ENCODE measurements at regions not wholly inside any gene's neighbourhood (a gene's known extent, or its start where the extent isn't known, plus 50 kb on each side); places are given as distances from the start of the nearest gene placed in this dataset.

DNA sequence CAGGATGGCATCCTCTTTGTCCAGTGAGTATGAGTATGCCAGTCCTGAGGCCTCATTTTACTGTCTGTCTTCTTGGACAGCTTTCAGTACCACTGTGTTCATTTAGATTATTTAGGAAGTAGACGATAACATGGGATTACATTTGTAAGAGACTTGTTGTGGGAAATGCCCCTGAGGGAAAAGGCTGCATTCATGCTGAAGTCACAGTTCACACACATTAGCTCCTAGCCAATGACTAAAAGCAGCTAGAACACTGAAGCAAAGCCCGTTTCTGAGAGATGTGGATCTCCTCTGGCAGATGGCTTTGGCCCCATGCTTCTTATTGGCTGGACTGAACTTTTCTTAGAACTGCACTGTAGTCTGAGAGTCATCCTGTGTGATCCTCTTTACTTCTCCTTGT lies 242.4 kb downstream of the FAM76B start:
- TF ChIP-seq, protein P1, sequence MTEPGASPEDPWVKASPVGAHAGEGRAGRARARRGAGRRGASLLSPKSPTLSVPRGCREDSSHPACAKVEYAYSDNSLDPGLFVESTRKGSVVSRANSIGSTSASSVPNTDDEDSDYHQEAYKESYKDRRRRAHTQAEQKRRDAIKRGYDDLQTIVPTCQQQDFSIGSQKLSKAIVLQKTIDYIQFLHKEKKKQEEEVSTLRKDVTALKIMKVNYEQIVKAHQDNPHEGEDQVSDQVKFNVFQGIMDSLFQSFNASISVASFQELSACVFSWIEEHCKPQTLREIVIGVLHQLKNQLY (CRISPR knock-in tag; IDR thresholded peaks at IDR 0.05) = no peak
- TF ChIP-seq FOXP1 (CRISPR knock-in tag; IDR thresholded peaks at IDR 0.05; ENCODE audit: borderline replicate concordance) = no peak
- TF ChIP-seq, protein P2, sequence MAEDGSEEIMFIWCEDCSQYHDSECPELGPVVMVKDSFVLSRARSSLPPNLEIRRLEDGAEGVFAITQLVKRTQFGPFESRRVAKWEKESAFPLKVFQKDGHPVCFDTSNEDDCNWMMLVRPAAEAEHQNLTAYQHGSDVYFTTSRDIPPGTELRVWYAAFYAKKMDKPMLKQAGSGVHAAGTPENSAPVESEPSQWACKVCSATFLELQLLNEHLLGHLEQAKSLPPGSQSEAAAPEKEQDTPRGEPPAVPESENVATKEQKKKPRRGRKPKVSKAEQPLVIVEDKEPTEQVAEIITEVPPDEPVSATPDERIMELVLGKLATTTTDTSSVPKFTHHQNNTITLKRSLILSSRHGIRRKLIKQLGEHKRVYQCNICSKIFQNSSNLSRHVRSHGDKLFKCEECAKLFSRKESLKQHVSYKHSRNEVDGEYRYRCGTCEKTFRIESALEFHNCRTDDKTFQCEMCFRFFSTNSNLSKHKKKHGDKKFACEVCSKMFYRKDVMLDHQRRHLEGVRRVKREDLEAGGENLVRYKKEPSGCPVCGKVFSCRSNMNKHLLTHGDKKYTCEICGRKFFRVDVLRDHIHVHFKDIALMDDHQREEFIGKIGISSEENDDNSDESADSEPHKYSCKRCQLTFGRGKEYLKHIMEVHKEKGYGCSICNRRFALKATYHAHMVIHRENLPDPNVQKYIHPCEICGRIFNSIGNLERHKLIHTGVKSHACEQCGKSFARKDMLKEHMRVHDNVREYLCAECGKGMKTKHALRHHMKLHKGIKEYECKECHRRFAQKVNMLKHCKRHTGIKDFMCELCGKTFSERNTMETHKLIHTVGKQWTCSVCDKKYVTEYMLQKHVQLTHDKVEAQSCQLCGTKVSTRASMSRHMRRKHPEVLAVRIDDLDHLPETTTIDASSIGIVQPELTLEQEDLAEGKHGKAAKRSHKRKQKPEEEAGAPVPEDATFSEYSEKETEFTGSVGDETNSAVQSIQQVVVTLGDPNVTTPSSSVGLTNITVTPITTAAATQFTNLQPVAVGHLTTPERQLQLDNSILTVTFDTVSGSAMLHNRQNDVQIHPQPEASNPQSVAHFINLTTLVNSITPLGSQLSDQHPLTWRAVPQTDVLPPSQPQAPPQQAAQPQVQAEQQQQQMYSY (CRISPR knock-in tag; IDR thresholded peaks at IDR 0.05) = no peak
- TF ChIP-seq NR3C1 (CRISPR knock-in tag; conservative IDR thresholded peaks at IDR 0.05; ENCODE audit: low read depth) = no peak
- no peak for TF ChIP-seq NFE2L1 (CRISPR knock-in tag; IDR thresholded peaks at IDR 0.05)
- TF ChIP-seq, protein P3, sequence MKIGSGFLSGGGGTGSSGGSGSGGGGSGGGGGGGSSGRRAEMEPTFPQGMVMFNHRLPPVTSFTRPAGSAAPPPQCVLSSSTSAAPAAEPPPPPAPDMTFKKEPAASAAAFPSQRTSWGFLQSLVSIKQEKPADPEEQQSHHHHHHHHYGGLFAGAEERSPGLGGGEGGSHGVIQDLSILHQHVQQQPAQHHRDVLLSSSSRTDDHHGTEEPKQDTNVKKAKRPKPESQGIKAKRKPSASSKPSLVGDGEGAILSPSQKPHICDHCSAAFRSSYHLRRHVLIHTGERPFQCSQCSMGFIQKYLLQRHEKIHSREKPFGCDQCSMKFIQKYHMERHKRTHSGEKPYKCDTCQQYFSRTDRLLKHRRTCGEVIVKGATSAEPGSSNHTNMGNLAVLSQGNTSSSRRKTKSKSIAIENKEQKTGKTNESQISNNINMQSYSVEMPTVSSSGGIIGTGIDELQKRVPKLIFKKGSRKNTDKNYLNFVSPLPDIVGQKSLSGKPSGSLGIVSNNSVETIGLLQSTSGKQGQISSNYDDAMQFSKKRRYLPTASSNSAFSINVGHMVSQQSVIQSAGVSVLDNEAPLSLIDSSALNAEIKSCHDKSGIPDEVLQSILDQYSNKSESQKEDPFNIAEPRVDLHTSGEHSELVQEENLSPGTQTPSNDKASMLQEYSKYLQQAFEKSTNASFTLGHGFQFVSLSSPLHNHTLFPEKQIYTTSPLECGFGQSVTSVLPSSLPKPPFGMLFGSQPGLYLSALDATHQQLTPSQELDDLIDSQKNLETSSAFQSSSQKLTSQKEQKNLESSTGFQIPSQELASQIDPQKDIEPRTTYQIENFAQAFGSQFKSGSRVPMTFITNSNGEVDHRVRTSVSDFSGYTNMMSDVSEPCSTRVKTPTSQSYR (CRISPR knock-in tag; IDR thresholded peaks at IDR 0.05) = no peak
- no peak for TF ChIP-seq SMAD3 (CRISPR knock-in tag; IDR thresholded peaks at IDR 0.05; ENCODE audit: borderline replicate concordance)
- TF ChIP-seq, protein P4, sequence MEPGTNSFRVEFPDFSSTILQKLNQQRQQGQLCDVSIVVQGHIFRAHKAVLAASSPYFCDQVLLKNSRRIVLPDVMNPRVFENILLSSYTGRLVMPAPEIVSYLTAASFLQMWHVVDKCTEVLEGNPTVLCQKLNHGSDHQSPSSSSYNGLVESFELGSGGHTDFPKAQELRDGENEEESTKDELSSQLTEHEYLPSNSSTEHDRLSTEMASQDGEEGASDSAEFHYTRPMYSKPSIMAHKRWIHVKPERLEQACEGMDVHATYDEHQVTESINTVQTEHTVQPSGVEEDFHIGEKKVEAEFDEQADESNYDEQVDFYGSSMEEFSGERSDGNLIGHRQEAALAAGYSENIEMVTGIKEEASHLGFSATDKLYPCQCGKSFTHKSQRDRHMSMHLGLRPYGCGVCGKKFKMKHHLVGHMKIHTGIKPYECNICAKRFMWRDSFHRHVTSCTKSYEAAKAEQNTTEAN (CRISPR knock-in tag; IDR thresholded peaks at IDR 0.05) = no peak
- TF ChIP-seq, protein P5, sequence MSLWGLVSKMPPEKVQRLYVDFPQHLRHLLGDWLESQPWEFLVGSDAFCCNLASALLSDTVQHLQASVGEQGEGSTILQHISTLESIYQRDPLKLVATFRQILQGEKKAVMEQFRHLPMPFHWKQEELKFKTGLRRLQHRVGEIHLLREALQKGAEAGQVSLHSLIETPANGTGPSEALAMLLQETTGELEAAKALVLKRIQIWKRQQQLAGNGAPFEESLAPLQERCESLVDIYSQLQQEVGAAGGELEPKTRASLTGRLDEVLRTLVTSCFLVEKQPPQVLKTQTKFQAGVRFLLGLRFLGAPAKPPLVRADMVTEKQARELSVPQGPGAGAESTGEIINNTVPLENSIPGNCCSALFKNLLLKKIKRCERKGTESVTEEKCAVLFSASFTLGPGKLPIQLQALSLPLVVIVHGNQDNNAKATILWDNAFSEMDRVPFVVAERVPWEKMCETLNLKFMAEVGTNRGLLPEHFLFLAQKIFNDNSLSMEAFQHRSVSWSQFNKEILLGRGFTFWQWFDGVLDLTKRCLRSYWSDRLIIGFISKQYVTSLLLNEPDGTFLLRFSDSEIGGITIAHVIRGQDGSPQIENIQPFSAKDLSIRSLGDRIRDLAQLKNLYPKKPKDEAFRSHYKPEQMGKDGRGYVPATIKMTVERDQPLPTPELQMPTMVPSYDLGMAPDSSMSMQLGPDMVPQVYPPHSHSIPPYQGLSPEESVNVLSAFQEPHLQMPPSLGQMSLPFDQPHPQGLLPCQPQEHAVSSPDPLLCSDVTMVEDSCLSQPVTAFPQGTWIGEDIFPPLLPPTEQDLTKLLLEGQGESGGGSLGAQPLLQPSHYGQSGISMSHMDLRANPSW (CRISPR knock-in tag; conservative IDR thresholded peaks at IDR 0.05; ENCODE audit: low read depth) = no peak
- TF ChIP-seq CREM (CRISPR knock-in tag; IDR thresholded peaks at IDR 0.05) = no peak
- TF ChIP-seq NFYB (CRISPR knock-in tag; conservative IDR thresholded peaks at IDR 0.05; ENCODE audit: low read depth) = no peak
- TF ChIP-seq GABPB1 (CRISPR knock-in tag; IDR thresholded peaks at IDR 0.05) = no peak
- no peak for TF ChIP-seq ATF6 (CRISPR knock-in tag; IDR thresholded peaks at IDR 0.05)
- TF ChIP-seq EMX1 (CRISPR knock-in tag; IDR thresholded peaks at IDR 0.05) = no peak
- ATAC-seq = no peak
- Mint-ChIP-seq H3K9me3 (peaks cover 7% of the 10 kb centered on the region), H3K4me3 (no peak overlapping the region), H3K27ac (no peak overlapping the region), H3K36me3 (no peaks in the 10 kb centered on the region), H3K4me1 (no peaks in the 10 kb centered on the region), H3K27me3 (ENCODE audit: low read depth) (no peaks in the 10 kb centered on the region)
- no peak for DNase-seq (ENCODE audit: low spot score)
- ChIA-PET CTCF (interaction anchor here (1.1 kb wide), 1 partner anchor 393 kb away, joined by 3 read pairs; no protein-coding TSS in a partner anchor), POLR2A (no interaction called here)

Measured in WTC11 (cell line).